ENCODE measurements at regions not wholly inside any gene's neighbourhood (a gene's known extent, or its start where the extent isn't known, plus 50 kb on each side); places are given as distances from the start of the nearest gene placed in this dataset.
A peak's percentile ranks its signal among the peaks of the same experiment; 100 is the strongest.

- TF ChIP-seq POLR2A (IDR thresholded peaks at IDR 0.05) (no peak), CTCF (IDR thresholded peaks at IDR 0.05 in 8 of 11, conservative IDR thresholded peaks at IDR 0.05 in 3 of 11) (no peak), POLR2AphosphoS5 (IDR thresholded peaks at IDR 0.05) (no peak)
- H3K4me3 ChIP-seq, result peak overlapping the region in 2 of 8 donors; percentile 1 to 3
- H3K9me3 ChIP-seq, result no peaks in the 10 kb centered on the region
- H3K27ac ChIP-seq, result peak overlapping the region in 7 of 8 donors; percentile 46 to 78 (median 63)
- intact Hi-C loops (cut with DNase I; ENCODE audit: low total_unique reads), result no loop called here
- peaks cover 0 to 62% (median 31%) of the 10 kb centered on the region in 6 donors for H3K4me1 ChIP-seq
- no peaks in the 10 kb centered on the region for H3K36me3 ChIP-seq
- no peaks in the 10 kb centered on the region for H3K27me3 ChIP-seq (replicated peaks in 1 of 7)
- WGBS, 5 donors, result 12 to 25% (median 16%) methylated on average over 9 of the region's 9 CpGs
- no peak for DNase-seq
Measured at GRCh38 chr2:207254591-207255464, 89.1 kb upstream of the KLF7 start.

DNA sequence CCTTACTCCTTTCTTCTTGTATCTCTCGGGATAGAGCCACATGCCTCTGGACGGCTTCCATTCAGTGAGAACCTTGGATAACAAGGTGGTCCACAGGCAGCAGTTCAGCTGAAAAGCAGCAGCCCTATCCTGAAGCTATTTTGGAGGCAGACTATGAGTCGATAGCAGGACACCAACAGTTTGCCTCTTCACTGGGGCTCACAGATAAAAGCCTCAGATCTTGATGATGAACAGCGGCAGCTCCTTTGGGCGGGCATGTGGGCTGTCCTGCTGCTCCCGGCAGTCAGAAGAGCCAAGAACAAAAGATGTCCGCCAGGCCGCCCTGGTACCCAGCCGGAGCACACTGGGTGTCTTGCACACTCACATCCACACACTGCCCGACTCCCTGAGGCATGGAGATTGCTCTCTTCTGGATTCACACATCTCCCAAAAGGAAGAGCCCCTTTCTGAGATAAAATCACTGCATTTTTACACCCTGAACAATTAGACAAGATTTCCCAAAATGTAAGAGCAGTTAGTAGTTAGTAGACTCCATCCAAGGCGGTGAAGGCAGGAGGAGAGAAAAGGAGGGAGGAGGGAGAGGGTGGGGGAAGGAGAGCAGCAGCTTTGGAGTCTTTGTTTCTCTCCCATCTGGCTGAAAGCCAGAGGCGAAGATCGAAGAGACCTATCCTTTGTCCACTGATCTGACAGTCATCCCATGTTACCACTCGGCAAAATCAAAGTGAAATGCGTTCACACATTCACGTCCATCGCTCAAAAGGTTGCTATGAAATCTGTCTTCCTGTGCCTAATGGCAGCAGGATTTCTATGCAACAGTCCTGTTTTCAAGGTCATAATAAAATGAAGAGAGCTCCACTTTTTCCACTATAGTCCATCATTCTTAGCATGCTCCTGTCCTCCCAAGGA, 90.1 kb upstream of the KLF7 start:
- H3K36me3 ChIP-seq, result no peaks in the 10 kb centered on the region
- no peak for DNase-seq
- 88 to 96% (median 92%) methylated on average over 17 of the region's 17 CpGs for WGBS, 5 donors
- TF ChIP-seq CTCF (IDR thresholded peaks at IDR 0.05 in 8 of 11, conservative IDR thresholded peaks at IDR 0.05 in 3 of 11), result no peak
- TF ChIP-seq POLR2A (IDR thresholded peaks at IDR 0.05), result no peak
- no peak for TF ChIP-seq POLR2AphosphoS5 (IDR thresholded peaks at IDR 0.05)
- H3K4me3 ChIP-seq, result no peak overlapping the region
- intact Hi-C loops (cut with DNase I; ENCODE audit: low total_unique reads), result no loop called here
- no peaks in the 10 kb centered on the region for H3K27me3 ChIP-seq (replicated peaks in 1 of 7)
- no peaks in the 10 kb centered on the region for H3K9me3 ChIP-seq
- H3K4me1 ChIP-seq, result peaks cover 0 to 56% (median 31%) of the 10 kb centered on the region in 6 donors
- peak overlapping the region in 4 of 8 donors; percentile 50 to 78 (median 70) for H3K27ac ChIP-seq

DNA sequence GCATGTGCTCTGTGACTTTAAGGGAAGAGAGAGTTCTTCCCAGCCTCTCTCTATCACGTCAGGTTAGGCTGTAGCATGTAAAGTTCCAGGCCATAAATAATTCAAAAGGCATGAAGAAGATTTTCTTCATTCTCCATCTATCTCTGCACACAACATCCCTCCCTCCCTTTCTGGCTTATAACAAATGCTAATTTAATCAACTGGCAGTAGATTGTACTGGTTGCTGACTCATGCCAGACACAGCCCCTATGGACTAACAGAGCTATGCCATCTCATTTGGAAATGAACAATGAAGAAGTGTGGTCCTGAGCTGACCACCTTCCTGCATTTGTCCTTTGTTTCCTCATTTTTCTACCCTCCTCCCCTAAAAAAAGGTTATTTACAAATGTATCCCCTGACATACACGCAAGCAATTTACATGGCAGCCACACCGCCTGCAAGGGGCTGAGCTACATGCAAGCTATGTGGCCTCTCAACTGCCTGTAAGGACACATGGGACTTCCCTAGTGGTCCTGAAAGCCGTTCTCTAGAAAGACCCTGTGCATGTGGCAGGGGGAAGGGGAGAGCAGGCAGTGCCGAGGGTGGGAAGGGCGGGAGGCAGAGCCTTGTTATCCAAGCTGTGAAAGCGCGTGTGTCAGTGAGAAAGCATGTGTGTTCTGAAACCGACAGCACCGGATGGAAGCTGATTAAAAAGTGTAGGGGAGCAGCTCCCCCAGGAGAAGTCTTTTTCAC, 90.9 kb upstream of the KLF7 start:
- Histone ChIP-seq H3K36me3 (no peaks in the 10 kb centered on the region), H3K27me3 (replicated peaks in 1 of 7) (no peaks in the 10 kb centered on the region), H3K4me3 (no peak overlapping the region), H3K4me1 (peaks cover 0 to 56% (median 31%) of the 10 kb centered on the region in 6 donors), H3K27ac (no peak overlapping the region), H3K9me3 (no peaks in the 10 kb centered on the region)
- no peak for DNase-seq
- WGBS, 5 donors, result 71 to 89% (median 83%) methylated on average over 10 of the region's 10 CpGs
- intact Hi-C loops (cut with DNase I; ENCODE audit: low total_unique reads), result no loop called here
- TF ChIP-seq CTCF (IDR thresholded peaks at IDR 0.05 in 8 of 11, conservative IDR thresholded peaks at IDR 0.05 in 3 of 11), result no peak
- TF ChIP-seq POLR2AphosphoS5 (IDR thresholded peaks at IDR 0.05), result no peak
- TF ChIP-seq POLR2A (IDR thresholded peaks at IDR 0.05), result no peak
